ENCODE measurements at regions not wholly inside any gene's neighbourhood (a gene's known extent, or its start where the extent isn't known, plus 50 kb on each side); places are given as distances from the start of the nearest gene placed in this dataset.

DNA sequence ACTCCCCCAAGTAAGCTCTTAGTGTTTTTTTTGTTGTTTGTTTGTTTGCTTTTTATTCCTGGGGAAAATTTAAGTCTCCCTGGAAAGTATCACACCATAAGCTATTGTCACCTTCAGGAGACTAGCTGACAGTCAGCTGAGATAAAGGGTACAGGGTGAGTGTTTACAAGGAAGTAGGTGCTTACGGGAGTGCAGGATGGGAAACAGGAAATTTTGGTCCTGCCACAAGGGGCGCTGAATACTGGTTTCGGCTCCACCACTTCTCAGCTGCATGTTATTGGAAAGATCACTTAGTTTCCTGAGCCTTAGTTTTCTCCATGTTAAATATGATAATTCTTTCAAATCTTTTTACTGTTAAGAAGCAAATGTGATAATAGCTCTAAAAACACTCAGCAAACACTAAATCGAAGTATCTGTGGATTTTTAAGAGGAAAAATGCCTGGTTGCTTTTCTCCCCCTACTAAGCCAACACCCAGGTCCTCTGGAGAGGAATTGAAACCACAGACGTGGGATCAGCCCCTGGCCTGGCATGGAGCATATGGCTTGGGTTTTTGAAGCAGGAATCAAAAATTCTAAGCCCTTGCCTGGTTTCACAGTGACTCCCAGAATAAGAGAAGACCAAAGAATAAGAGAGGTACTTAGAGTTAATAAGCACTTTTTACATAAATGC, 90.7 kb downstream of the SCN11A start:
- TF ChIP-seq, protein P1, sequence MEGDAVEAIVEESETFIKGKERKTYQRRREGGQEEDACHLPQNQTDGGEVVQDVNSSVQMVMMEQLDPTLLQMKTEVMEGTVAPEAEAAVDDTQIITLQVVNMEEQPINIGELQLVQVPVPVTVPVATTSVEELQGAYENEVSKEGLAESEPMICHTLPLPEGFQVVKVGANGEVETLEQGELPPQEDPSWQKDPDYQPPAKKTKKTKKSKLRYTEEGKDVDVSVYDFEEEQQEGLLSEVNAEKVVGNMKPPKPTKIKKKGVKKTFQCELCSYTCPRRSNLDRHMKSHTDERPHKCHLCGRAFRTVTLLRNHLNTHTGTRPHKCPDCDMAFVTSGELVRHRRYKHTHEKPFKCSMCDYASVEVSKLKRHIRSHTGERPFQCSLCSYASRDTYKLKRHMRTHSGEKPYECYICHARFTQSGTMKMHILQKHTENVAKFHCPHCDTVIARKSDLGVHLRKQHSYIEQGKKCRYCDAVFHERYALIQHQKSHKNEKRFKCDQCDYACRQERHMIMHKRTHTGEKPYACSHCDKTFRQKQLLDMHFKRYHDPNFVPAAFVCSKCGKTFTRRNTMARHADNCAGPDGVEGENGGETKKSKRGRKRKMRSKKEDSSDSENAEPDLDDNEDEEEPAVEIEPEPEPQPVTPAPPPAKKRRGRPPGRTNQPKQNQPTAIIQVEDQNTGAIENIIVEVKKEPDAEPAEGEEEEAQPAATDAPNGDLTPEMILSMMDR (IDR thresholded peaks at IDR 0.05; ENCODE audit: low read length) = peak; percentile 76
- no peak for TF ChIP-seq EZH2 (IDR thresholded peaks at IDR 0.05; ENCODE audit: borderline replicate concordance, low read length)

All from OCI-LY1 (cell line).